Breast epithelium (tissue), 4 donors: ENCODE measurements at regions not wholly inside any gene's neighbourhood (a gene's known extent, or its start where the extent isn't known, plus 50 kb on each side); places are given as distances from the start of the nearest gene placed in this dataset.

Source experiments
- DNase-seq, 2 donors: peaks; one replicate each; pipeline ENCODE4 v3.0.0-alpha.2; 2019; ENCODE audit warnings: low spot score in 2 of 2
- H3K27ac ChIP-seq, 2 donors: fragments of 200-600 bp; sonication (generic) in 1 of 2; one replicate each; pipeline ENCODE4 v1.5.1; 2016 to 2019; ENCODE audit warnings: mild to moderate bottlenecking in 1 of 2
- H3K27me3 ChIP-seq, 2 donors: fragments of 200-600 bp; sonication (generic) in 1 of 2; one replicate each; pipeline versions ENCODE4 v1.5.1 to v1.6.0; 2017 to 2019; ENCODE audit warnings: control low read depth in 1 of 2, mild to moderate bottlenecking in 1 of 2
- H3K36me3 ChIP-seq: fragments of 200-600 bp; one replicate; pipeline ENCODE4 v1.5.1; 2019
- H3K4me1 ChIP-seq, 2 donors: fragments of 200-600 bp; sonication (generic); one replicate each; pipeline ENCODE4 v1.5.1; 2016 to 2019; ENCODE audit warnings: control low read depth in 1 of 2
- H3K4me3 ChIP-seq, 3 donors: fragments of 200-600 bp; sonication (generic); 1 replicate in 2 of 3; 2 replicates in 1 of 3; pipeline ENCODE4 v1.5.1; 2016 to 2019; ENCODE audit warnings: mild to moderate bottlenecking in 3 of 3, moderate library complexity in 2 of 3
- H3K9me3 ChIP-seq, 2 donors: fragments of 200-600 bp; sonication (generic) in 1 of 2; one replicate each; pipeline ENCODE4 v1.5.1; 2016 to 2019; ENCODE audit warnings: control low read depth in 1 of 2
- CTCF ChIP-seq, 3 donors: fragments of 450-650 bp; IDR thresholded peaks; one replicate each; pipeline ENCODE4 v1.5.1; 2016 to 2017; ENCODE audit warnings: antibody characterized with exemption in 3 of 3, mild to moderate bottlenecking in 3 of 3, moderate library complexity in 3 of 3
- POLR2A ChIP-seq: fragments of 450-650 bp; IDR thresholded peaks from one replicate; pipeline ENCODE4 v1.6.1; 2016; ENCODE audit warnings: antibody characterized with exemption, mild to moderate bottlenecking, moderate library complexity
- POLR2AphosphoS5 ChIP-seq, 3 donors: sonication (generic); formaldehyde crosslinking; IDR thresholded peaks; one replicate each; pipeline ENCODE4 v1.6.1; 2017; ENCODE audit warnings: antibody characterized with exemption in 3 of 3
- intact Hi-C: fragments of 100-400 bp; cut with DNase I; formaldehyde crosslinking; loops from one replicate; pipeline ENCODE4 v1.15.1; 2023; ENCODE audit warnings: low total_unique reads

- no peak for DNase-seq
- Histone ChIP-seq H3K4me3 (no peak overlapping the region), H3K36me3 (no peaks in the 10 kb centered on the region), H3K9me3 (no peaks in the 10 kb centered on the region), H3K4me1 (no peaks in the 10 kb centered on the region), H3K27me3 (no peaks in the 10 kb centered on the region), H3K27ac (no peak overlapping the region)
- TF ChIP-seq POLR2AphosphoS5 (IDR thresholded peaks at IDR 0.05) (no peak), CTCF (IDR thresholded peaks at IDR 0.05) (no peak), POLR2A (no peak)
- intact Hi-C loops = no loop called here
These were observed 572.3 kb upstream of the PKN2 start for GRCh38 chr1:88111816-88112215.

GRCh38 chr1:88117597-88117996, 566.5 kb upstream of the PKN2 start:
- no peak for DNase-seq
- Histone ChIP-seq H3K36me3 (no peaks in the 10 kb centered on the region), H3K4me3 (no peak overlapping the region), H3K4me1 (no peaks in the 10 kb centered on the region), H3K27me3 (no peaks in the 10 kb centered on the region), H3K27ac (no peak overlapping the region), H3K9me3 (no peaks in the 10 kb centered on the region)
- TF ChIP-seq POLR2A = no peak
- TF ChIP-seq POLR2AphosphoS5 (IDR thresholded peaks at IDR 0.05) = no peak
- no peak for TF ChIP-seq CTCF (IDR thresholded peaks at IDR 0.05)
- intact Hi-C loops = no loop called here

GRCh38 chr1:88118176-88118845, 565.8 kb upstream of the PKN2 start:
- Histone ChIP-seq H3K9me3 (no peaks in the 10 kb centered on the region), H3K27me3 (no peaks in the 10 kb centered on the region), H3K4me1 (no peaks in the 10 kb centered on the region), H3K27ac (no peak overlapping the region), H3K36me3 (no peaks in the 10 kb centered on the region), H3K4me3 (no peak overlapping the region)
- intact Hi-C loops = no loop called here
- TF ChIP-seq POLR2AphosphoS5 (IDR thresholded peaks at IDR 0.05) (no peak), CTCF (IDR thresholded peaks at IDR 0.05) (no peak), POLR2A (no peak)
- DNase-seq = no peak

GRCh38 chr1:88124614-88125013, 559.5 kb upstream of the PKN2 start:
- Histone ChIP-seq H3K9me3 (no peaks in the 10 kb centered on the region), H3K27ac (no peak overlapping the region), H3K36me3 (no peaks in the 10 kb centered on the region), H3K27me3 (no peaks in the 10 kb centered on the region), H3K4me3 (no peak overlapping the region), H3K4me1 (no peaks in the 10 kb centered on the region)
- intact Hi-C loops = no loop called here
- no peak for DNase-seq
- no peak for TF ChIP-seq POLR2AphosphoS5 (IDR thresholded peaks at IDR 0.05)
- TF ChIP-seq POLR2A = no peak
- no peak for TF ChIP-seq CTCF (IDR thresholded peaks at IDR 0.05)

GRCh38 chr1:88126467-88126866, 557.6 kb upstream of the PKN2 start:
- Histone ChIP-seq H3K4me3 (no peak overlapping the region), H3K27ac (no peak overlapping the region), H3K36me3 (no peaks in the 10 kb centered on the region), H3K27me3 (no peaks in the 10 kb centered on the region), H3K4me1 (no peaks in the 10 kb centered on the region), H3K9me3 (no peaks in the 10 kb centered on the region)
- intact Hi-C loops = no loop called here
- DNase-seq = no peak
- TF ChIP-seq POLR2AphosphoS5 (IDR thresholded peaks at IDR 0.05) (no peak), POLR2A (no peak)
